Fibroblast of pulmonary artery (primary cell): ENCODE measurements at regions not wholly inside any gene's neighbourhood (a gene's known extent, or its start where the extent isn't known, plus 50 kb on each side); places are given as distances from the start of the nearest gene placed in this dataset.
"Not testable (repeated sequence)": the region's sequence is repeated elsewhere in the genome, so short reads cannot be mapped to it uniquely, and the experiment has no call there.

Source experiments
- DNase-seq: peaks from one replicate; pipeline ENCODE4 v3.0.0-alpha.2; 2010; ENCODE audit warnings: low read depth
- H3K4me3 ChIP-seq: replicated peaks from 2 replicates; pipeline ENCODE4 v1.5.1; 2011; ENCODE audit warnings: low read depth, mild to moderate bottlenecking, control low read depth, low read length, moderate library complexity
- TF ChIP-seq, protein P1 (sequence below): IDR thresholded peaks from 2 replicates; pipeline ENCODE4 v1.5.1; 2011; ENCODE audit warnings: mild to moderate bottlenecking, control low read depth, low read length, inconsistent platforms; ENCODE audit errors: missing control alignments

DNA sequence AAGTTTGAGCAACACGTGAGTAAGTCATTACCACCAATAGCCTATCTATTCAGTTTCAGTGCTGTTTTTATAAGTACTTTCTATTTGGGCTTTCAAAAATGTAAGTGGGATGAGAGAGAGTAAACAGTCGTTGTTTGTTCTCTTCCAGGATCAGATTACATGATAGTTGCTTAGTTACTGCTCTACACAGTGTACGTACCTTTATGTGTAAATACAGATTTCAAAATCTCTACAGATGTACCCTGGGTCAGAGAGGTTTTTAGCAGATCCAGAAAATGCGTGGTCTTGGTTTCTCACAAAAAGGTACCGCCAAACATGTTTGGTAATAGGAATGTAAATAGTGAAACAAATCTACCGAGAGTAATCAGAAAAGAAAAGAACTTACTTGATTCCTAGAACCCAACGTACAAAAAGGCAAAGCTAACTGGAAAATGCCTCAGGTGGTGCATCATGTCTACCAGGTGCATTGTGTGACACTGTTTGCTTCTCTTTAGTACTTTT is 421.1 kb downstream of the BCKDHB start:
- no peak overlapping the region for H3K4me3 ChIP-seq
- TF ChIP-seq, protein P1, sequence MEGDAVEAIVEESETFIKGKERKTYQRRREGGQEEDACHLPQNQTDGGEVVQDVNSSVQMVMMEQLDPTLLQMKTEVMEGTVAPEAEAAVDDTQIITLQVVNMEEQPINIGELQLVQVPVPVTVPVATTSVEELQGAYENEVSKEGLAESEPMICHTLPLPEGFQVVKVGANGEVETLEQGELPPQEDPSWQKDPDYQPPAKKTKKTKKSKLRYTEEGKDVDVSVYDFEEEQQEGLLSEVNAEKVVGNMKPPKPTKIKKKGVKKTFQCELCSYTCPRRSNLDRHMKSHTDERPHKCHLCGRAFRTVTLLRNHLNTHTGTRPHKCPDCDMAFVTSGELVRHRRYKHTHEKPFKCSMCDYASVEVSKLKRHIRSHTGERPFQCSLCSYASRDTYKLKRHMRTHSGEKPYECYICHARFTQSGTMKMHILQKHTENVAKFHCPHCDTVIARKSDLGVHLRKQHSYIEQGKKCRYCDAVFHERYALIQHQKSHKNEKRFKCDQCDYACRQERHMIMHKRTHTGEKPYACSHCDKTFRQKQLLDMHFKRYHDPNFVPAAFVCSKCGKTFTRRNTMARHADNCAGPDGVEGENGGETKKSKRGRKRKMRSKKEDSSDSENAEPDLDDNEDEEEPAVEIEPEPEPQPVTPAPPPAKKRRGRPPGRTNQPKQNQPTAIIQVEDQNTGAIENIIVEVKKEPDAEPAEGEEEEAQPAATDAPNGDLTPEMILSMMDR, result no peak
- DNase-seq, result no peak

DNA sequence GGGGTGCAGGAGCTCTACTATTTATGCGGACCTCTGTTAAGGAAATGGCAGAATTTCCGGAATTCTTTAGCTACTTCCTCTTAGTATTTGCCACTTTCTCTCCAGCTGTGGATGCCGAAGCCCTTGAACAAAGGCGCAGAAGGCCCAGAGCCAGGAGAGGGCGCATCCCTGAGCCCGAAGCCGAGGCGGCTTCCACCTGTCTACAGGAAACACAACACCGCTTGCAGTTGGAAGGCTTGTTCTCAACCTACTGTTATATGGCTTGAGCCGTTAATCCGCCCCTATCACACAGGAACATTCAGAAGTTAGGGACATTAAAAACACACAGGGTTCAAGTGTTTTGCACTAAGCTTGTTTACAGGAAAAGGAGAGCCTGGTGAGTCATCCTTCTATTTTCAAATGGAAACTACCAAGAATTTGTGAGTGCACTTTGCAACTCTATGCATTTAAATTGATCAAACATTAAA is 417.1 kb downstream of the BCKDHB start:
- no peak overlapping the region for H3K4me3 ChIP-seq
- DNase-seq, result peak; percentile 57
- TF ChIP-seq, protein P1, result peak; percentile 40

DNA sequence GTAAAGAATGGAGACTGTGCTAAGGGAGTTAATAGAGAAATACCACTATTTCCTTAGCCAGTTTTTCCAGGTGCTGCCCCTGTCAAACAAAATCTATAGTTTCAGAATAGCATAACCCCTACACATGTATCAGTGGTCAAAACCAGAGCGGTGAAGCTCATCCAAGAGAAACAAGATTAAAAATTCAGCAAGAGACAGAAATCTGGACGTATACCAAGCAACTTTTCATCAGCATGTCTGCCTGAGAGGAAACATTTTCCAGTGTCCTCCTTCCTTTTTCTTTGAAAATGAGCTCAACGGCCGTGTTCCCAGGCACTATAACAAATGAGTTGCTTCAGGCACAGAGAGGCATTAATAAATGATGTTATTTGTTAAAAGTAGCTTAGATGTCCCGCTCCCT is 416.5 kb downstream of the BCKDHB start:
- peak; percentile 68 for DNase-seq
- TF ChIP-seq, protein P1, result no peak
- H3K4me3 ChIP-seq, result no peak overlapping the region

DNA sequence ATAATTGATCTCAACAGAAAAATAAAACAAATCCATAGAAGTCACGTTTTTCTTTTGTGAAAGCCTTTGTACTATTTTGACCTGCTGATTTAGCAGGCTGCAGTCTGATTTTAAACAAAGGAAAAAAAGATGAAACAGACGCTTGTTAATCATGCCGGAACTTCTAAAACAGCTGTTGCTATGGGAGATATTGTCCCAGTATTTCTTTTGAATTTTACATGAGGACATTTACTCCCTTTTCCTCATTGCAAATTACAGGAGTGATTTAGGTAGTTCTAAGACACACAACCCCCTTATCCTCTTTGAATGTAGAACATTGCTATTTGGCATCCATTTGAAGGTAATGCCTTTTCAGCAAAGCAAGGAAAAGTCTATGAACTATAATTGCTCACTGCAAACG is 416.1 kb downstream of the BCKDHB start:
- TF ChIP-seq, protein P1, result no peak
- no peak overlapping the region for H3K4me3 ChIP-seq
- DNase-seq, result peak; percentile 40

DNA sequence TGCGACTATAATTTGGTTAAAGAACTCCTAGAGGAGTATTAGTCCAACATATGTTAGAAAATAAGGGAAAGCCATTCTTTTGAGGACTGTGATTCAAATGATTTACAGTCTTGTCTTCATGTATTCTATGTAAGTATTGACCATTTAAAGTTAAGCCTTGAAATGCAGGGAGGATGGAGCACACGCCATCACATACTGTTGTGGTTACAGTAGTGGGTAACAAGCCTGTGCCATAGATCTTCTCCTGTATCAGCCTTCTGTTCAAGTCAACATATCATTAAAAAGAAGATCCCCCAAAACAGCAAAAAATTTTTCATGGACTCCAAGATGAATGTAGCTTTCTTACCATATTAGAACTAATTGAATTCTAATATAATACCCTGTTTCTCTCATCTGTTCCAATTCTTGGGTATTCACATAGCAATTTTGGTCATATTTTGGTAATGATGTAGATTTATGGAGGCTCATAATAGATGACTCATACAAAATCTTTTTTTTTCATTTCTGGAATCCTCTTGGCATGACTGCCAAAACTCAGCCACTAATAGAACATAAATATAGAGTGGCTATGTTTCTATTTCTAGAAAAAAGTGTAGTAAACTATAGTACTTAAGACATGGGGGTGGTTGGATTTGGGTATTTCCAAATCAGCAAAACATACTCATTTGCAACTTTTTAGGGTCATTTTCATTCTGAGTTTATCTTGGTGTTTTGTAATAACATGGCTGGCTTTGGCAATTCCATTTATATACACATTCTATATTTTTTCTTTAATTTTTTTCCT is 413.5 kb downstream of the BCKDHB start:
- TF ChIP-seq, protein P1, result no peak
- no peak overlapping the region for H3K4me3 ChIP-seq
- DNase-seq, result peak; percentile 76

DNA sequence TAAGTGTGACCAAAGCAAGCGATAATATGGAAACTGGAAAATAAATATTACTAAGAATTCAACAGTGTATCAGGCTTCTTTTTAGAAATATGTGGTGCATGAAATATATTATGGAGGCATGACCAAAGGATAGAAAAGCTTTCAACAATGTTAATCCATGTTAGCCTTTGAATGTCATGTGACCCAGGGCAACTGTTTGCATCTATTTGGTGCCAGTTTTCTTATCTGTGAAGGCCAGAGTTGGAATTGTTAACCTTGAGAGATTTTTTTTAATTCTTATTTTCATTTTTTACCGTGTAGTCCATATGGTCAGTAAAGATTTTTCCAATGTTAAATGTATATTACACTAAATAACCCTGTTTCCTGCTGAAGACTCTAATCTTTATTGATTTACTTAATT is 411.1 kb downstream of the BCKDHB start:
- DNase-seq, result no peak
- H3K4me3 ChIP-seq, result no peak overlapping the region
- TF ChIP-seq, protein P1, result no peak

DNA sequence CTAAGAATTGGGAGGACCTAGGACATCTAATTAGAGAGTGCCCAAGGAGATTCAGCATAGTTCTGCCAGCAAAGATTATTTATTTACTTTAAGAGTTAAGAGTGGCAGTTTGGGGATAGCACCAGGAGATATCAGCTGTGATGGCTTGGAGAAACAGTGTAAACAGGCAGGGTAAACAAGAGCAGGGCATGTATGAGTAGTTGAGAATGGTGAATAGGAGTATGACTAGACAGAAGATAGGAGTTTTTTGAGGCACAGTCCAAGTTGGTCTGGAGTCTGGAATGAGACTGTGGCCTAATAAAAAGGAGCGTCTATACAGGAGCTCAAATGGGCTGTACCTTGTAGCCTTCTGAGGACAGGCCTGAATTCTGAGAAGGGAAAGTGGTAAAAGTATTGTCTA is 404.1 kb downstream of the BCKDHB start:
- H3K4me3 ChIP-seq, DNase-seq: not testable (repeated sequence)
